ENCODE measurements at regions not wholly inside any gene's neighbourhood (a gene's known extent, or its start where the extent isn't known, plus 50 kb on each side); places are given as distances from the start of the nearest gene placed in this dataset.

- TF ChIP-seq, protein P1, sequence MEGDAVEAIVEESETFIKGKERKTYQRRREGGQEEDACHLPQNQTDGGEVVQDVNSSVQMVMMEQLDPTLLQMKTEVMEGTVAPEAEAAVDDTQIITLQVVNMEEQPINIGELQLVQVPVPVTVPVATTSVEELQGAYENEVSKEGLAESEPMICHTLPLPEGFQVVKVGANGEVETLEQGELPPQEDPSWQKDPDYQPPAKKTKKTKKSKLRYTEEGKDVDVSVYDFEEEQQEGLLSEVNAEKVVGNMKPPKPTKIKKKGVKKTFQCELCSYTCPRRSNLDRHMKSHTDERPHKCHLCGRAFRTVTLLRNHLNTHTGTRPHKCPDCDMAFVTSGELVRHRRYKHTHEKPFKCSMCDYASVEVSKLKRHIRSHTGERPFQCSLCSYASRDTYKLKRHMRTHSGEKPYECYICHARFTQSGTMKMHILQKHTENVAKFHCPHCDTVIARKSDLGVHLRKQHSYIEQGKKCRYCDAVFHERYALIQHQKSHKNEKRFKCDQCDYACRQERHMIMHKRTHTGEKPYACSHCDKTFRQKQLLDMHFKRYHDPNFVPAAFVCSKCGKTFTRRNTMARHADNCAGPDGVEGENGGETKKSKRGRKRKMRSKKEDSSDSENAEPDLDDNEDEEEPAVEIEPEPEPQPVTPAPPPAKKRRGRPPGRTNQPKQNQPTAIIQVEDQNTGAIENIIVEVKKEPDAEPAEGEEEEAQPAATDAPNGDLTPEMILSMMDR (IDR thresholded peaks at IDR 0.05), result no peak
- TF ChIP-seq POLR2A (IDR thresholded peaks at IDR 0.05), result no peak
These were observed 159.2 kb downstream of the SNX18 start for GRCh38 chr5:54676481-54677340.

Data from right lobe of liver (tissue), 4 donors.